ENCODE measurements at regions not wholly inside any gene's neighbourhood (a gene's known extent, or its start where the extent isn't known, plus 50 kb on each side); places are given as distances from the start of the nearest gene placed in this dataset.

GRCh38 chrX:71000139-71000538, 68.0 kb downstream of the SNX12 start:
- H3K27ac ChIP-seq, result no peak overlapping the region
- H3K27me3 ChIP-seq, result no peaks in the 10 kb centered on the region
- no peak overlapping the region for H3K4me3 ChIP-seq
- DNase-seq, result no peak
- H3K9me3 ChIP-seq (replicated peaks), result no peaks in the 10 kb centered on the region
- peaks cover 3% of the 10 kb centered on the region; the same call in 1 of the 2 replicates for H3K4me1 ChIP-seq
- H3K36me3 ChIP-seq, result no peaks in the 10 kb centered on the region

GRCh38 chrX:70998411-70999027, 67.6 kb upstream of the SLC7A3 start:
- Histone ChIP-seq H3K4me3 (no peak overlapping the region), H3K36me3 (no peaks in the 10 kb centered on the region), H3K27me3 (no peaks in the 10 kb centered on the region), H3K27ac (no peak overlapping the region), H3K4me1 (peaks cover 3% of the 10 kb centered on the region; the same call in 1 of the 2 replicates), H3K9me3 (replicated peaks) (no peaks in the 10 kb centered on the region)
- peak; percentile 54 to 72 for DNase-seq

- Histone ChIP-seq H3K27me3 (no peaks in the 10 kb centered on the region), H3K36me3 (no peaks in the 10 kb centered on the region), H3K4me3 (no peak overlapping the region), H3K27ac (no peak overlapping the region), H3K9me3 (replicated peaks) (no peaks in the 10 kb centered on the region), H3K4me1 (peaks cover 3% of the 10 kb centered on the region; the same call in 1 of the 2 replicates)
- no peak for DNase-seq
Measured at GRCh38 chrX:70995338-70995737, 64.4 kb upstream of the SLC7A3 start.

DNA sequence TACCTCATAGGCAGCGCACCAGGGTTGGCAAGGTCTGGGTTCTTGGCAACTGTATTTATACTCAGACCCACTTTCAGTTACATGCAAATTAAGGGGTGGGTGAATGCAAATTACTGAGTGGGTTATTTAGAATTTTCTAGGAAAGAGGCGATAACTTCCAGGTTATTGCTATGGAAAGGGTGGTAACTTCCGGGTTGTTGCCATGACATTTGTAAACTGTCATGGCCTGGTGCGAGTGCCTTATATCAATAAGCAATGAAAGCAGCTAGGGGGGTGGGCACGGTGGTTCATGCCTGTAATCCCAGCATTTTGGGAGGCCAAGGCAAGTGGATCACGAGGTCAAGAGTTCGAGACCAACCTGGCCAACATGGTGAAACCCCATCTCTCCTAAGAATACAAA, 57.5 kb upstream of the SLC7A3 start:
- Histone ChIP-seq H3K27me3 (no peaks in the 10 kb centered on the region), H3K27ac (no peak overlapping the region), H3K9me3 (replicated peaks) (no peaks in the 10 kb centered on the region), H3K4me1 (no peaks in the 10 kb centered on the region), H3K4me3 (no peak overlapping the region), H3K36me3 (no peaks in the 10 kb centered on the region)
- DNase-seq, result no peak

Measured in SJCRH30 (cell line).